GM12875 (cell line): ENCODE measurements at regions not wholly inside any gene's neighbourhood (a gene's known extent, or its start where the extent isn't known, plus 50 kb on each side); places are given as distances from the start of the nearest gene placed in this dataset.

Source experiments
- H3K4me3 ChIP-seq: one replicate; pipeline ENCODE4 v1.5.1; 2011; ENCODE audit warnings: low read depth, low read length, control low read depth
- CTCF ChIP-seq: IDR thresholded peaks from 2 replicates; pipeline ENCODE4 v1.5.1; 2011; ENCODE audit warnings: low read depth, mild to moderate bottlenecking, control low read depth, inconsistent platforms, low read length, moderate library complexity, borderline replicate concordance; ENCODE audit not compliant: insufficient read depth

GRCh38 chr12:93200291-93200917 lies 177.3 kb upstream of the NUDT4 start:
- no peak overlapping the region for H3K4me3 ChIP-seq
- TF ChIP-seq CTCF, result no peak

GRCh38 chr12:93201990-93202389 lies 175.7 kb upstream of the NUDT4 start:
- no peak for TF ChIP-seq CTCF
- H3K4me3 ChIP-seq, result no peak overlapping the region

- TF ChIP-seq CTCF, result no peak
Measured at GRCh38 chr12:93202688-93203087, 175.0 kb upstream of the NUDT4 start.

GRCh38 chr12:93203361-93203760 lies 174.4 kb upstream of the NUDT4 start:
- no peak for TF ChIP-seq CTCF
- no peak overlapping the region for H3K4me3 ChIP-seq

More at GRCh38 chr12:93202688-93203087, 175.0 kb upstream of the NUDT4 start:
- no peak overlapping the region for H3K4me3 ChIP-seq

GRCh38 chr12:93204896-93205295 lies 172.8 kb upstream of the NUDT4 start:
- H3K4me3 ChIP-seq, result no peak overlapping the region
- no peak for TF ChIP-seq CTCF

GRCh38 chr12:93205361-93205760 lies 172.4 kb upstream of the NUDT4 start:
- no peak overlapping the region for H3K4me3 ChIP-seq
- TF ChIP-seq CTCF, result no peak

GRCh38 chr12:93208011-93208410 lies 169.7 kb upstream of the NUDT4 start:
- no peak overlapping the region for H3K4me3 ChIP-seq
- no peak for TF ChIP-seq CTCF
